ENCODE measurements at regions not wholly inside any gene's neighbourhood (a gene's known extent, or its start where the extent isn't known, plus 50 kb on each side); places are given as distances from the start of the nearest gene placed in this dataset.

GRCh38 chr3:147313513-147313912 lies 92.8 kb downstream of the ZIC4 start:
- ATAC-seq (no peak), DNase-seq (ENCODE audit: low read depth, low spot score) (no peak)
- no peak overlapping the region for H3K27ac ChIP-seq (ENCODE audit: low read length)
- no peaks in the 10 kb centered on the region for H3K27me3 ChIP-seq (ENCODE audit: control insufficient read depth, insufficient read depth, low read length)
- H3K4me1 ChIP-seq (ENCODE audit: control insufficient read depth, insufficient read depth, low read length): no peaks in the 10 kb centered on the region
- TF ChIP-seq TCF7L2 (IDR thresholded peaks at IDR 0.05; ENCODE audit: low read depth, low read length): no peak
- intact Hi-C loops (cut with micrococcal nuclease; ENCODE audit: unreplicated experiment): no loop called here
- H3K36me3 ChIP-seq (ENCODE audit: control insufficient read depth, insufficient read depth, low read length): no peaks in the 10 kb centered on the region
- CTCF ChIA-PET: no interaction called here
- in situ Hi-C loops (cut with HindIII; ENCODE audit: low pct_unique_long_range_greater_than_20kb, low sequenced_read_pairs): no loop called here
- H3K4me3 ChIP-seq (ENCODE audit: low read depth in 2 of 2, low read length in 2 of 2): no peak overlapping the region
- BruUV-seq (replicated peaks): no TSS peak
- POLR2A ChIA-PET: no interaction called here
- H3K9me3 ChIP-seq (ENCODE audit: control insufficient read depth, insufficient read depth, low read depth, low read length): no peaks in the 10 kb centered on the region

- CTCF ChIA-PET: no interaction called here
- intact Hi-C loops (cut with micrococcal nuclease; ENCODE audit: unreplicated experiment) (no loop called here), in situ Hi-C loops (cut with HindIII; ENCODE audit: low pct_unique_long_range_greater_than_20kb, low sequenced_read_pairs) (no loop called here)
- ATAC-seq (no peak), DNase-seq (ENCODE audit: low read depth, low spot score) (no peak)
- H3K4me3 ChIP-seq (ENCODE audit: low read depth in 2 of 2, low read length in 2 of 2): no peak overlapping the region
- no TSS peak for BruUV-seq (replicated peaks)
- no peak for TF ChIP-seq SIN3A (IDR thresholded peaks at IDR 0.05; ENCODE audit: borderline replicate concordance, insufficient read depth, low read depth, low read length)
- no peak for TF ChIP-seq TCF7L2 (IDR thresholded peaks at IDR 0.05; ENCODE audit: low read depth, low read length)
- TF ChIP-seq POLR2AphosphoS5 (IDR thresholded peaks at IDR 0.05; ENCODE audit: low read depth, low read length): no peak
- no peak for TF ChIP-seq CTCF (IDR thresholded peaks at IDR 0.05)
- TF ChIP-seq REST (IDR thresholded peaks at IDR 0.05; ENCODE audit: insufficient read depth in 1 of 2, low read depth in 2 of 2, low read length in 1 of 2): no peak
- H3K27ac ChIP-seq (ENCODE audit: low read length): no peak overlapping the region
- H3K4me1 ChIP-seq (ENCODE audit: control insufficient read depth, insufficient read depth, low read length): no peaks in the 10 kb centered on the region
- POLR2A ChIA-PET: no interaction called here
- H3K9me3 ChIP-seq (ENCODE audit: control insufficient read depth, insufficient read depth, low read depth, low read length): no peaks in the 10 kb centered on the region
- H3K36me3 ChIP-seq (ENCODE audit: control insufficient read depth, insufficient read depth, low read length): no peaks in the 10 kb centered on the region
- no peaks in the 10 kb centered on the region for H3K27me3 ChIP-seq (ENCODE audit: control insufficient read depth, insufficient read depth, low read length)
These were observed 93.5 kb downstream of the ZIC4 start for GRCh38 chr3:147312786-147313280.

GRCh38 chr3:147311716-147312115 lies 94.6 kb downstream of the ZIC4 start:
- intact Hi-C loops (cut with micrococcal nuclease; ENCODE audit: unreplicated experiment): no loop called here
- in situ Hi-C loops (cut with HindIII; ENCODE audit: low pct_unique_long_range_greater_than_20kb, low sequenced_read_pairs): no loop called here
- Histone ChIP-seq H3K4me1 (ENCODE audit: control insufficient read depth, insufficient read depth, low read length) (no peaks in the 10 kb centered on the region), H3K36me3 (ENCODE audit: control insufficient read depth, insufficient read depth, low read length) (no peaks in the 10 kb centered on the region), H3K27me3 (ENCODE audit: control insufficient read depth, insufficient read depth, low read length) (no peaks in the 10 kb centered on the region), H3K27ac (ENCODE audit: low read length) (no peak overlapping the region), H3K4me3 (ENCODE audit: low read depth in 2 of 2, low read length in 2 of 2) (no peak overlapping the region), H3K9me3 (ENCODE audit: control insufficient read depth, insufficient read depth, low read depth, low read length) (no peaks in the 10 kb centered on the region)
- DNase-seq (ENCODE audit: low read depth, low spot score): no peak
- no peak for ATAC-seq
- ChIA-PET POLR2A (no interaction called here), CTCF (no interaction called here)
- TF ChIP-seq REST (IDR thresholded peaks at IDR 0.05; ENCODE audit: insufficient read depth in 1 of 2, low read depth in 2 of 2, low read length in 1 of 2): no peak
- no TSS peak for BruUV-seq (replicated peaks)
